ENCODE measurements at regions not wholly inside any gene's neighbourhood (a gene's known extent, or its start where the extent isn't known, plus 50 kb on each side); places are given as distances from the start of the nearest gene placed in this dataset.
"Not testable (repeated sequence)": the region's sequence is repeated elsewhere in the genome, so short reads cannot be mapped to it uniquely, and the experiment has no call there.

DNA sequence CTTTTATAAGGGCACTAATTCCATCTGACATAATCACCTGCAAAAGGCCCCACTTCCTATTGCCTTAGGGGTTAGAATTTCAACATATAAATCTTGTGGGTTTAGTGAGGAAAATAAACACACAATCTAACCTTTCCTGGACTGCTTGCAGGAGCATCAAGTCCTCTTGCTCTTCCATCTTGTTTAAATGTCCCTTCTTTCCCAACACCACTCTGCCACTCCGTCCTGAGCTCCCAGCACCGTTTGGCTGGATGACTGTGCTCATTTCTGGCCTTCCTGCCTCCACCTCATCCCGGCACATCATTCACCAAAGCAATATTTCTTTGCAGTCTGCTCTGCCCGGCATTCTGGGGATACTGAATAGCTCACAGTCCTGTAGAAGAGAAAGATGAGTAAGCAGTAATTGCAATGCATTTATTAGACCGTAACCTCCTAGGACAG lies 247.8 kb downstream of the BCL2 start:
- no peak for TF ChIP-seq ZNF274 (IDR thresholded peaks at IDR 0.05; ENCODE audit: low read depth, low read length)
- no peak overlapping the region for H3K4me3 ChIP-seq (ENCODE audit: low read length)

- no peak for TF ChIP-seq ZNF274 (IDR thresholded peaks at IDR 0.05; ENCODE audit: low read depth, low read length)
- no peak overlapping the region for H3K4me3 ChIP-seq (ENCODE audit: low read length)
These were observed 248.6 kb downstream of the BCL2 start for GRCh38 chr18:63070767-63071502.

DNA sequence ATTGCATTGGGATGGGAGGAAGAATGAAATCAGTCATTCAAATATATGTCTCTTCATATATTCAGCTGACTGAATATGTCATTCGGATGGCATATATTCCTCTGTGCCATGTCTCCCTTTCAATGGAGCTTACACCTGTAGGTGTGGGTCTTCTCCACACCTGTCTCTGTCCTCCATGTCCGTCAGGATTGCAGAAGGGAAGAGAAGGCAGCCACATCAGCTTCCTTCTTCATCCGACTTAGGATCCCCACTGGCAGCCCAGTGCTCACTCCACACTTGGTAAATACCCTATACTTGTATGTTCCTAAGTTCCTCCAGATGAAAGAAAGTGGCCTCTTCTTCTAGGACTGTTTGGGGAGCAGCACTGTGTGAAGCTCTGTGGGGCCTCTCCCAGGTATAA lies 250.1 kb downstream of the BCL2 start:
- no peak overlapping the region for H3K4me3 ChIP-seq (ENCODE audit: low read length)
- TF ChIP-seq ZNF274 (IDR thresholded peaks at IDR 0.05; ENCODE audit: low read depth, low read length), result no peak

DNA sequence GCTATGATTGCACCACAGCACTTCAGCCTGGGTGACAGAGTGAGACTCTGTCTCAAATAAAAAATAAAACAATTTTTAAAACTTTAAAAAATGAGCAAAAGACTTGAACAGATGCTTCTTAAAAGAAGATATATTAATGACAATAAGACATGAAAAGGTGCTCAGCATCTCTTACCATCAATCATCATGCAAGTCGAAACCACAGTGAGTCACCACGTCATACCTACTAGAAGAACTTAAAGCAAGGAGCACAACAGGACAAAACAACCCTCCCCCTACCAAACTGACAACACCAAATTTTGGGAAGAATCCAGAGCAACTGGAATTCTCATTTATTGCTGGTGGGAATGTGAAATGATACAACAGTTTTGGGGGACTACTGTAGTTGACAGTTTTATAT lies 251.6 kb downstream of the BCL2 start:
- H3K4me3 ChIP-seq (ENCODE audit: low read length), result no peak overlapping the region
- no peak for TF ChIP-seq ZNF274 (IDR thresholded peaks at IDR 0.05; ENCODE audit: low read depth, low read length)

GRCh38 chr18:63065172-63065571 lies 254.4 kb downstream of the BCL2 start:
- H3K4me3 ChIP-seq (ENCODE audit: low read length), result no peak overlapping the region
- no peak for TF ChIP-seq ZNF274 (IDR thresholded peaks at IDR 0.05; ENCODE audit: low read depth, low read length)

DNA sequence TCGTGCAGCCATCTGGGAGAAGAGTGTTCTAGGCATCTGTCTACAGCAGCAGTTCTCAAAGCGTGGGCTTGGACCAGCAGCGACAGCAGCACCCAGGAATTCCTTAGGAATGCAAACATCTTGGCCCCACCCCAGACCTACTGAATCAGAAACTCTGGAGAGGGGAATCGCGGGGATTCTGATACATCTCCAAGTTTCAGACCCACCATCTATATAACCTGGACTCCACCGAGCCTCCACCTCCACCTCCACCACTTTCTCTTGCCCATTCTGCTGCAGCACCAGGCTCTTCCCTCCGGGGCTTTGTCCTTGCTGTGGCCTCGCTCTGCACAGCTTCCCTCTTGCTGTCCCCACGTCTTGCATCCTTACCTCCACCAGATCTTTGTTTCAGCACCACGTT lies 256.4 kb downstream of the BCL2 start:
- no peak for TF ChIP-seq ZNF274 (IDR thresholded peaks at IDR 0.05; ENCODE audit: low read depth, low read length)
- H3K4me3 ChIP-seq (ENCODE audit: low read length), result no peak overlapping the region

DNA sequence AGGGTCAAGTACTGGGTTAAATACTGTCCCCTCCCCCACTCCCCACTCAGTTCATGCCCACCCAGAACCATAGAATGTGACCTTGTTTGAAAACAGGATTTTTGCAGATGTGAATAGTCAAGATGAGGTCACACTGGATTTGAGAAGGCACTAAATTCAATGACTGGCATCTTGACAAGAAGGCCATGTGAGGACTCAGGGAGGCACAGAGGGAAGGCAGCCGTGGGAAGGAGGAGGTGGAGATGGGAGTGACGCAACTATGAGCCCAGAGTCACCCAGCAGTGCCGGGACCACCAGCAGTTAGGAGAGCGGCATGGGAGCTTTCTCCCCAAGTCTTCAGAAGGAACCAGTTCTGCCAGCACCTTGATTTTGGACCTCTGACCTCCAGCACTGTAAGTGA lies 257.3 kb downstream of the BCL2 start:
- TF ChIP-seq ZNF274 (IDR thresholded peaks at IDR 0.05; ENCODE audit: low read depth, low read length), result no peak
- no peak overlapping the region for H3K4me3 ChIP-seq (ENCODE audit: low read length)

DNA sequence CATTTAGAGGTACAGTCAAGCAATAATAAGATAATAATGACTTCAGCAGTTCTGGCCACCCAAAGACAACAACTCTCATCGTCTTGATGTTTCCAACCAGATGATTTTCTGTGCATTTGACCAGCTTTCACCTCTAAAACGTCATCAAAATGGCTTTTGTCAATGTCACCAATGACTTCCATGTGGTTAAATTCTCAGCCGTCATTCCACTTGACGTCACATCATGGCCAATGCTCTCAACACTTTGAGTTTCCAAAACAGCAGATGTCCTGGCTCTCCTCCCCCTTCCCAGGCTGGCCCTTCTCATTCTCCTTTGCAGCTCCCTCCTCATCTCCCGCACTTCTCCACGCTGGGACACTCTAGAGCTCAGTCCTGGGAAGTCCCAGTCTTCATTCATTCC lies 258.3 kb downstream of the BCL2 start:
- TF ChIP-seq ZNF274 (IDR thresholded peaks at IDR 0.05; ENCODE audit: low read depth, low read length), result no peak
- H3K4me3 ChIP-seq (ENCODE audit: low read length), result no peak overlapping the region

GRCh38 chr18:63058521-63058920 lies 261.0 kb downstream of the BCL2 start:
- no peak overlapping the region for H3K4me3 ChIP-seq (ENCODE audit: low read length)
- no peak for TF ChIP-seq ZNF274 (IDR thresholded peaks at IDR 0.05; ENCODE audit: low read depth, low read length)

DNA sequence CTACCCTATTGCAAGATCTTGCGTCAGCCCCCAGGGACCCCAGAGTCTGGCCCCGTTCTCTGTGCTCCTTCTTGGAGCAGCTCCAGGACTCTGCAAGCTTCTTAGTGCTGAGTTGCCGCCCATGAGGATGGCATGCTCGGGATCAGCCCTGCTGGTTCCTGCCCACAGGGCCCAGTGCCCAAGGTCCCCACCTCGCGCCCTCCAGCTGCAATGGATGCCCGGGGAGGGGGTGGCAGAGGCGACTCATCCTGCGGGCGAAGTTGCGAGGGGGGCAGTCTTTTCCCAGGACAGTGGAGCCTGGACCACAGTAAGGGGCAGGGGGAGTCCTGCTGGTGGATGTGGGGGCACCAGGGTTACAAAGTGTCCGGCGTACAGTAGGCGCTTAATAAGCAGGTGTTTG lies 261.9 kb downstream of the BCL2 start:
- TF ChIP-seq ZNF274 (IDR thresholded peaks at IDR 0.05; ENCODE audit: low read depth, low read length), result no peak
- H3K4me3 ChIP-seq (ENCODE audit: low read length), result no peak overlapping the region

- TF ChIP-seq ZNF274 (IDR thresholded peaks at IDR 0.05; ENCODE audit: low read depth, low read length), result no peak
- H3K4me3 ChIP-seq (ENCODE audit: low read length), result no peak overlapping the region
These were observed 264.5 kb downstream of the BCL2 start for GRCh38 chr18:63054901-63055584.

- H3K4me3 ChIP-seq (ENCODE audit: low read length), result no peak overlapping the region
- no peak for TF ChIP-seq ZNF274 (IDR thresholded peaks at IDR 0.05; ENCODE audit: low read depth, low read length)
These were observed 267.6 kb downstream of the BCL2 start for GRCh38 chr18:63051928-63052327.

DNA sequence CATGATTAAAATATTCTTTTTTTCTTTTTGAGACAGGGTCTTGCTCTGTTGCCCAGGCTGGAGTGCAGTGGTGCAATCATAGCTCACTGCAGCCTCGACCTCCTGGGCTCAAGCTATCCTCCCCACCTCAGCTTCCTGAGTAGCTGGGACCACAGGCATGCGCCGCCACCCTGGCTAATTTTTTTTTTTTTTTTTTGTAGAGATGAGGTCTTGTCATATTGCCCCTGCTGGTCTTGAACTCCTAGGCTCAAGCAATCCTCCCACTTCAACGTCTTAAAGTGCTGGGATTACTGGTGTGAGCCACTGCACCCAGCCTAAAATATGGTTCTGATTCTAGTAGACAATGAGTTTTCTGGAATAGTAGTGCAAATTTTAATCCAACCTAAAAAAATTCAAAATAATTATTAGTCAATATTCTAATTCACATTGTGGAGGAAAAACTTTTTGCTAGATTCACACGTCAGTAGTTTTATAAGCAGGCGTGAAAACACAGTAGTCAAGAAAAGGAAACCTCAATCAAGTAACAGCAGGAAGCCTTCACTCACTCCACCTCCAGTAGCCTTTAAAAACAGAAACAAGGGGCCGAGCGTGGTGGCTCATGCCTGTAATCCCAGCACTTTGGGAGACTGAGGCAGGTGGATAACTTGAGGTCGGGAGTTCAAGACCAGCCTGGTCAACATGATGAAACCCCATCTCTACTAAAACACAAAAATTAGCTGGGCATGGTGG lies 268.7 kb downstream of the BCL2 start:
- not testable (repeated sequence) for H3K4me3 ChIP-seq (ENCODE audit: low read length)

DNA sequence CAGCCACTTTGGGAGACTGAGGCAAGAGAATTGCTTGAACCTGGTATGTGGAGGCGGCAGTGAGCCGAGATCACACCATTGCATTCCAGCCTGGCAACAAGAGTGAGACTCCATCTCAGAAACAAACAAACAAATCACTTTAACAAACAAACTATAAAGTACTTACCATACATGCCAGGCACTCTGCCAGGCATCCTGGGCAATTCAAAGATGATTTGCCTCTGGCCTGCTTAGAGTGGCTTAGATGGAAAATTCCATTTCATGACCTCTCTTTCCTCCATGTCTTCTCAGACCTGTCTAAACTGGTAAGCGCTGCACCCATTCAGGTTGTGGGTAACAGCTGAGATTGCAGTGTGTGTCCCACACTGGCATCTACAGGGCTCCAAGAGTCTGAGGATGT lies 273.2 kb downstream of the BCL2 start:
- no peak overlapping the region for H3K4me3 ChIP-seq (ENCODE audit: low read length)
- no peak for TF ChIP-seq ZNF274 (IDR thresholded peaks at IDR 0.05; ENCODE audit: low read depth, low read length)

- no peak for TF ChIP-seq ZNF274 (IDR thresholded peaks at IDR 0.05; ENCODE audit: low read depth, low read length)
- H3K4me3 ChIP-seq (ENCODE audit: low read length), result no peak overlapping the region
These were observed 276.1 kb downstream of the BCL2 start for GRCh38 chr18:63043516-63043915.

Measured in GM08714 (cell line).